COLO829 (cell line): ENCODE measurements at regions not wholly inside any gene's neighbourhood (a gene's known extent, or its start where the extent isn't known, plus 50 kb on each side); places are given as distances from the start of the nearest gene placed in this dataset.
"Not testable (repeated sequence)": the region's sequence is repeated elsewhere in the genome, so short reads cannot be mapped to it uniquely, and the experiment has no call there.

Source experiments
- DNase-seq: peaks from one replicate; pipeline ENCODE4 v3.0.0; 2012; ENCODE audit warnings: low spot score

- DNase-seq = not testable (repeated sequence)
Measured at GRCh38 chr7:65621580-65622201, 248.0 kb downstream of the ZNF92 start.

GRCh38 chr7:65631236-65631635 lies 241.6 kb upstream of the VKORC1L1 start:
- not testable (repeated sequence) for DNase-seq

GRCh38 chr7:65633587-65634404 lies 239.1 kb upstream of the VKORC1L1 start:
- DNase-seq = not testable (repeated sequence)

- not testable (repeated sequence) for DNase-seq
Measured at GRCh38 chr7:65638918-65639317, 234.0 kb upstream of the VKORC1L1 start.

- DNase-seq = not testable (repeated sequence)
Measured at GRCh38 chr7:65639717-65640116, 233.2 kb upstream of the VKORC1L1 start.

- DNase-seq = not testable (repeated sequence)
Measured at GRCh38 chr7:65643498-65643897, 229.4 kb upstream of the VKORC1L1 start.

- not testable (repeated sequence) for DNase-seq
Measured at GRCh38 chr7:65647153-65647964, 225.5 kb upstream of the VKORC1L1 start.

- DNase-seq = not testable (repeated sequence)
Measured at GRCh38 chr7:65651174-65651573, 221.7 kb upstream of the VKORC1L1 start.

- not testable (repeated sequence) for DNase-seq
Measured at GRCh38 chr7:65651826-65652592, 220.9 kb upstream of the VKORC1L1 start.

GRCh38 chr7:65652669-65653068 lies 220.2 kb upstream of the VKORC1L1 start:
- DNase-seq = not testable (repeated sequence)

GRCh38 chr7:65656494-65657188 lies 216.2 kb upstream of the VKORC1L1 start:
- not testable (repeated sequence) for DNase-seq

GRCh38 chr7:65683362-65683761 lies 189.5 kb upstream of the VKORC1L1 start:
- not testable (repeated sequence) for DNase-seq

GRCh38 chr7:65699026-65699714 lies 173.7 kb upstream of the VKORC1L1 start:
- not testable (repeated sequence) for DNase-seq

GRCh38 chr7:65699715-65700356 lies 173.0 kb upstream of the VKORC1L1 start:
- not testable (repeated sequence) for DNase-seq

GRCh38 chr7:65719123-65719798 lies 153.6 kb upstream of the VKORC1L1 start:
- DNase-seq = not testable (repeated sequence)

- DNase-seq = peak; percentile 16
Measured at GRCh38 chr7:65722361-65722792, 150.5 kb upstream of the VKORC1L1 start.

GRCh38 chr7:65727182-65727581 lies 145.7 kb upstream of the VKORC1L1 start:
- not testable (repeated sequence) for DNase-seq

GRCh38 chr7:65731129-65731528 lies 141.7 kb upstream of the VKORC1L1 start:
- DNase-seq = no peak

- no peak for DNase-seq
Measured at GRCh38 chr7:65731562-65732035, 141.3 kb upstream of the VKORC1L1 start.
